H9 (cell line): ENCODE measurements at regions not wholly inside any gene's neighbourhood (a gene's known extent, or its start where the extent isn't known, plus 50 kb on each side); places are given as distances from the start of the nearest gene placed in this dataset.

Experiments
- DNase-seq: peaks from one replicate; pipeline ENCODE4 v3.0.0-alpha.2; 2017
- H2AFZ ChIP-seq: one replicate; pipeline ENCODE4 v1.6.1; 2013; ENCODE audit warnings: mild to moderate bottlenecking, low read length, control low read depth, moderate library complexity
- H2AK5ac ChIP-seq: 2 replicates; pipeline ENCODE4 v1.6.1; 2013; ENCODE audit warnings: low read length, control low read depth, mixed read lengths; ENCODE audit not compliant: insufficient read length
- H2BK120ac ChIP-seq: one replicate; pipeline ENCODE4 v1.6.1; 2013; ENCODE audit warnings: low read depth, mild to moderate bottlenecking, low read length, control low read depth, inconsistent platforms; ENCODE audit not compliant: poor library complexity, severe bottlenecking
- H2BK12ac ChIP-seq: 2 replicates; pipeline ENCODE4 v1.6.1; 2013; ENCODE audit warnings: low read length, control low read depth, mixed read lengths, low read depth; ENCODE audit not compliant: insufficient read length
- H2BK15ac ChIP-seq: 2 replicates; pipeline ENCODE4 v1.6.1; 2013; ENCODE audit warnings: low read depth, low read length, control low read depth
- H2BK20ac ChIP-seq: one replicate; pipeline ENCODE4 v1.6.1; 2013; ENCODE audit warnings: low read depth, mild to moderate bottlenecking, low read length, control low read depth, inconsistent platforms; ENCODE audit not compliant: poor library complexity, severe bottlenecking
- H2BK5ac ChIP-seq: 2 replicates; pipeline ENCODE4 v1.6.1; 2013; ENCODE audit warnings: low read length, control low read depth, mixed read lengths; ENCODE audit not compliant: insufficient read length
- H3K14ac ChIP-seq: 2 replicates; pipeline ENCODE4 v1.6.1; 2013; ENCODE audit warnings: low read length, control low read depth; ENCODE audit not compliant: insufficient read depth
- H3K18ac ChIP-seq: 2 replicates; pipeline ENCODE4 v1.6.1; 2013; ENCODE audit warnings: low read depth, mild to moderate bottlenecking, mixed read lengths, low read length, control low read depth; ENCODE audit not compliant: insufficient read length
- H3K23ac ChIP-seq: 2 replicates; pipeline ENCODE4 v1.6.1; 2013; ENCODE audit warnings: low read length, control low read depth, mixed read lengths, low read depth; ENCODE audit not compliant: insufficient read length
- H3K23me2 ChIP-seq: 2 replicates; pipeline ENCODE4 v1.6.1; 2013; ENCODE audit warnings: low read depth, mild to moderate bottlenecking, mixed read lengths, low read length, control low read depth; ENCODE audit not compliant: insufficient read length, poor library complexity, severe bottlenecking
- H3K27ac ChIP-seq: 2 replicates; pipeline ENCODE4 v1.5.1; 2013; ENCODE audit warnings: low read length, control low read depth, mixed read lengths, low read depth; ENCODE audit not compliant: insufficient read length
- H3K27me3 ChIP-seq: 2 replicates; pipeline ENCODE4 v1.6.1; 2013; ENCODE audit warnings: low read length, control low read depth, inconsistent platforms; ENCODE audit not compliant: insufficient read depth
- H3K4ac ChIP-seq: 2 replicates; pipeline ENCODE4 v1.6.1; 2013; ENCODE audit warnings: low read depth, mild to moderate bottlenecking, control low read depth, inconsistent platforms, low read length, moderate library complexity
- H3K4me1 ChIP-seq: 2 replicates; pipeline ENCODE4 v1.6.1; 2013; ENCODE audit warnings: low read length, control low read depth, inconsistent platforms; ENCODE audit not compliant: insufficient read depth
- H3K4me2 ChIP-seq: 2 replicates; pipeline ENCODE4 v1.6.1; 2013; ENCODE audit warnings: low read length, control low read depth, mixed read lengths; ENCODE audit not compliant: insufficient read length, insufficient read depth
- H3K56ac ChIP-seq: 2 replicates; pipeline ENCODE4 v1.6.1; 2013; ENCODE audit warnings: low read depth, mild to moderate bottlenecking, mixed read lengths, low read length, control low read depth; ENCODE audit not compliant: insufficient read length
- H3K79me1 ChIP-seq: 2 replicates; pipeline ENCODE4 v1.6.1; 2013; ENCODE audit warnings: low read depth, mild to moderate bottlenecking, moderate library complexity, low read length, control low read depth, inconsistent platforms; ENCODE audit not compliant: insufficient read depth, poor library complexity, severe bottlenecking
- H3K79me2 ChIP-seq: 2 replicates; pipeline ENCODE4 v1.6.1; 2013; ENCODE audit warnings: low read length, control low read depth, inconsistent platforms; ENCODE audit not compliant: insufficient read depth
- H3K9ac ChIP-seq: 2 replicates; pipeline ENCODE4 v1.6.1; 2013; ENCODE audit warnings: low read length, control low read depth, mixed read lengths; ENCODE audit not compliant: insufficient read length; ENCODE audit errors: extremely low read depth
- H3K9me3 ChIP-seq: one replicate; pipeline ENCODE4 v1.6.1; 2013; ENCODE audit warnings: low read depth, low read length, inconsistent platforms; ENCODE audit not compliant: control insufficient read depth
- H3T11ph ChIP-seq: one replicate; pipeline ENCODE4 v1.6.1; 2013; ENCODE audit warnings: mild to moderate bottlenecking, low read length, control low read depth, inconsistent platforms
- H4K20me1 ChIP-seq: one replicate; pipeline ENCODE4 v1.6.1; 2013; ENCODE audit not compliant: control insufficient read depth, insufficient read length, insufficient read depth
- H4K5ac ChIP-seq: 2 replicates; pipeline ENCODE4 v1.6.1; 2013; ENCODE audit warnings: low read depth, mild to moderate bottlenecking, mixed read lengths, low read length, control low read depth; ENCODE audit not compliant: insufficient read length
- H4K8ac ChIP-seq: replicated peaks from 2 replicates; pipeline ENCODE4 v1.6.1; 2013; ENCODE audit warnings: low read length, control low read depth, mixed read lengths, low read depth; ENCODE audit not compliant: insufficient read length
- H4K91ac ChIP-seq: 2 replicates; pipeline ENCODE4 v1.6.1; 2013; ENCODE audit warnings: low read depth, mild to moderate bottlenecking, moderate library complexity, mixed read lengths, low read length, control low read depth; ENCODE audit not compliant: insufficient read length
- H3K27ac Mint-ChIP-seq, 3 experiments: 2 replicates in 2 of 3; 3 replicates in 1 of 3; pipeline ENCODE4 v1.8.0; 2020 to 2021; ENCODE audit warnings: mixed read lengths in 3 of 3, mild to moderate bottlenecking in 1 of 3, moderate library complexity in 1 of 3
- H3K27me3 Mint-ChIP-seq: 2 replicates; pipeline ENCODE4 v1.8.0; 2021; ENCODE audit warnings: low read depth, mild to moderate bottlenecking, moderate library complexity, mixed read lengths
- H3K36me3 Mint-ChIP-seq, 3 experiments: 2 replicates in 2 of 3; 3 replicates in 1 of 3; pipeline ENCODE4 v1.8.0; 2020 to 2021; ENCODE audit warnings: low read depth in 3 of 3, mixed read lengths in 3 of 3; ENCODE audit not compliant: insufficient read depth in 1 of 3
- H3K4me1 Mint-ChIP-seq, 2 experiments: 2 replicates each; pipeline ENCODE4 v1.8.0; 2020; ENCODE audit warnings: mixed read lengths in 2 of 2
- H3K4me3 Mint-ChIP-seq, 2 experiments: 2 replicates in 1 of 2; 3 replicates in 1 of 2; pipeline ENCODE4 v1.8.0; 2020 to 2021; ENCODE audit warnings: mild to moderate bottlenecking in 2 of 2, mixed read lengths in 2 of 2, moderate library complexity in 1 of 2
- H3K9me3 Mint-ChIP-seq, 2 experiments: 2 replicates in 1 of 2; 3 replicates in 1 of 2; pipeline ENCODE4 v1.8.0; 2020; ENCODE audit warnings: mild to moderate bottlenecking in 2 of 2, mixed read lengths in 2 of 2, moderate library complexity in 1 of 2
- WGBS: extraction: QIAGEN DNeasy Blood & Tissue Kit; methylation state at CpG from one replicate; pipeline ENCODE4 v1.1.7; 2013; ENCODE audit warnings: missing lambda C conversion rate, low lambda C conversion rate, mixed read lengths; ENCODE audit not compliant: insufficient read length; ENCODE audit errors: extremely low coverage; 5-methylcytosine and 5-hydroxymethylcytosine counted together
- TF ChIP-seq, protein P1 (sequence below): fragments of 200-600 bp; sonication (generic); conservative IDR thresholded peaks from 3 replicates; pipeline ENCODE4 v1.8.0; 2021; ENCODE audit warnings: antibody characterized with exemption, mild to moderate bottlenecking

DNA sequence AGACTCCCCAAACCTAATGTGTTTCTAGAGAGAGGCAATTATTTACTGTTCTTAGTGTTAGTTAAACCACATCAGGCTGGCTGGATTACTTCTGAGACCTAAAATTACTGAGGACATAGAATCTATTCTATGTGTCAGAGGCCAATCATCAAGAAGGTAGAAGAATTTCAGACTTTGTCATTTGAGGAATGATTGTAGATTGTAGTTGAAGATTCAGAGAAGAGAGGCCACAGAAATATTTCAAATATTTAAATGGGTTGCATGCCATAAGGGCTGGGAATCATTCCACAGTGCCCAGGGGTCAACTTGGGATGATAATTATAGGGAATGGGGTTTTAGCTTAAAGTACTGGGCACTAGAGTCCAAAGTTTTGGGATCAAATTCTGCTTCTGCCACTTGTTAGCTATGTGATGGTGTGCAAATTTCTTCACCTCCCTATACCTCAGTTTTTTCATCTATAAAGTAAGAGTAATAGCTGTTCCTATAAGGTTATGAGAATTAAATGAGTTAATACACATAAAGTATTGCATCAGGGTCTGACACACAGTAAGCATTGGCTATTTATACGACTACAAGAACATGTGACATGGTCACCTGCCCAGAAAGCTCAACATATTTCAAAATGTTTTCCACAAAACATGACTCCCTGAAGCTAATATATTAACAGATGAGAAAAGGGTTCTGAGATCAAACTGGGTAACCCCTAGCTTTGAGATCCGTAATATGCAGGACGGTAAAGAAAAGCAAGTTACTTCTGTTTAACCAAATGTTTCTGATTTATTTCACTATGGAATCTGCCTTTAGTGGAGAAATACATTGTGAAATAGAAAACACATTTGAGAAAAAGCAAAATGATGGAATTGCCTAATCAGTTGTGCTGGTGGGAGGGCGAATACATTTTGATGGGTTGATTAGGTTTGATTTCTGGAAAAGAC is 69.7 kb upstream of the SPAG17 start:
- H3K36me3 Mint-ChIP-seq: no peaks in the 10 kb centered on the region
- no peak overlapping the region for H2BK15ac ChIP-seq

More for the DNA sequence above, 69.7 kb upstream of the SPAG17 start:
- H3K4ac ChIP-seq: no peak overlapping the region
- WGBS: no CpG with 5 or more reads among the region's 4 CpGs
- H3K9me3 Mint-ChIP-seq: no peaks in the 10 kb centered on the region
- H3K4me1 Mint-ChIP-seq: peaks cover 12 to 15% of the 10 kb centered on the region in 2 experiments
- H3K27ac ChIP-seq: no peak overlapping the region
- H3K27me3 Mint-ChIP-seq: peaks cover 1% of the 10 kb centered on the region; the same call in 1 of the 2 replicates
- H3K56ac ChIP-seq: no peak overlapping the region
- DNase-seq: no peak
- H2BK20ac ChIP-seq: no peak overlapping the region
- no peak overlapping the region for H4K91ac ChIP-seq
- no peak overlapping the region for H2BK120ac ChIP-seq
- no peak overlapping the region for H2AFZ ChIP-seq
- peaks cover 1% of the 10 kb centered on the region; the same call in 1 of the 2 replicates for H3K4me1 ChIP-seq
- no peaks in the 10 kb centered on the region for H3K23me2 ChIP-seq
- no peak overlapping the region for H2BK5ac ChIP-seq
- H4K8ac ChIP-seq: no peak overlapping the region
- H3K4me3 Mint-ChIP-seq: no peak overlapping the region
- no peaks in the 10 kb centered on the region for H3K79me1 ChIP-seq
- H3T11ph ChIP-seq: no peak overlapping the region
- no peak overlapping the region for H3K18ac ChIP-seq
- H3K27me3 ChIP-seq: no peaks in the 10 kb centered on the region
- no peak overlapping the region for H2AK5ac ChIP-seq
- no peak overlapping the region for H4K5ac ChIP-seq
- no peak overlapping the region for H2BK12ac ChIP-seq
- no peak overlapping the region for H3K4me2 ChIP-seq
- no peak overlapping the region for H3K27ac Mint-ChIP-seq
- H3K79me2 ChIP-seq: no peaks in the 10 kb centered on the region
- TF ChIP-seq, protein P1, sequence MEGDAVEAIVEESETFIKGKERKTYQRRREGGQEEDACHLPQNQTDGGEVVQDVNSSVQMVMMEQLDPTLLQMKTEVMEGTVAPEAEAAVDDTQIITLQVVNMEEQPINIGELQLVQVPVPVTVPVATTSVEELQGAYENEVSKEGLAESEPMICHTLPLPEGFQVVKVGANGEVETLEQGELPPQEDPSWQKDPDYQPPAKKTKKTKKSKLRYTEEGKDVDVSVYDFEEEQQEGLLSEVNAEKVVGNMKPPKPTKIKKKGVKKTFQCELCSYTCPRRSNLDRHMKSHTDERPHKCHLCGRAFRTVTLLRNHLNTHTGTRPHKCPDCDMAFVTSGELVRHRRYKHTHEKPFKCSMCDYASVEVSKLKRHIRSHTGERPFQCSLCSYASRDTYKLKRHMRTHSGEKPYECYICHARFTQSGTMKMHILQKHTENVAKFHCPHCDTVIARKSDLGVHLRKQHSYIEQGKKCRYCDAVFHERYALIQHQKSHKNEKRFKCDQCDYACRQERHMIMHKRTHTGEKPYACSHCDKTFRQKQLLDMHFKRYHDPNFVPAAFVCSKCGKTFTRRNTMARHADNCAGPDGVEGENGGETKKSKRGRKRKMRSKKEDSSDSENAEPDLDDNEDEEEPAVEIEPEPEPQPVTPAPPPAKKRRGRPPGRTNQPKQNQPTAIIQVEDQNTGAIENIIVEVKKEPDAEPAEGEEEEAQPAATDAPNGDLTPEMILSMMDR: no peak
- H3K14ac ChIP-seq: no peak overlapping the region
- H3K9ac ChIP-seq: no peak overlapping the region
- no peaks in the 10 kb centered on the region for H4K20me1 ChIP-seq
- H3K9me3 ChIP-seq: no peaks in the 10 kb centered on the region
- H3K23ac ChIP-seq: no peak overlapping the region
